Pancreas (tissue), 10 donors: ENCODE measurements at regions not wholly inside any gene's neighbourhood (a gene's known extent, or its start where the extent isn't known, plus 50 kb on each side); places are given as distances from the start of the nearest gene placed in this dataset.
"Not testable (repeated sequence)": the region's sequence is repeated elsewhere in the genome, so short reads cannot be mapped to it uniquely, and the experiment has no call there.

Source experiments
- ATAC-seq, 4 donors: fragments of 200-7000 bp; cut with Tn5 transposase; one replicate each; pipeline versions ENCODE4 v1.8.0 to v1.9.1; 2020; ENCODE audit warnings: mild to moderate bottlenecking in 4 of 4, moderate library complexity in 4 of 4
- DNase-seq, 6 donors: peaks; one replicate each; pipeline ENCODE4 v3.0.0-alpha.2; 2020
- FAIRE-seq: peaks from 2 replicates; lab custom pipeline; 2012; peaks lifted over from hg19 to GRCh38; lab: Jason Lieb, UNC
- H3K27ac ChIP-seq, 4 donors: fragments of 200-600 bp; sonication (generic); 1 replicate in 3 of 4; 2 replicates in 1 of 4; pipeline versions ENCODE4 v1.5.0 to v1.8.0; 2020
- H3K27me3 ChIP-seq, 4 donors: fragments of 200-600 bp; one replicate each; pipeline ENCODE4 v1.8.0; 2021
- H3K36me3 ChIP-seq, 3 donors: fragments of 200-600 bp; sonication (generic) in 1 of 3; one replicate each; pipeline versions ENCODE4 v1.5.0 to v1.8.0; 2020 to 2021
- H3K4me1 ChIP-seq, 3 donors: fragments of 200-600 bp; one replicate each; pipeline ENCODE4 v1.8.0; 2021
- H3K4me3 ChIP-seq, 4 donors: fragments of 200-600 bp; sonication (generic) in 2 of 4; one replicate each; pipeline versions ENCODE4 v1.5.0 to v1.8.0; 2020 to 2021
- H3K9me3 ChIP-seq, 4 donors: fragments of 200-600 bp; one replicate each; pipeline ENCODE4 v1.8.0; 2021
- CTCF ChIP-seq, 4 donors: fragments of 200-600 bp; sonication (generic) in 3 of 4; IDR thresholded peaks; one replicate each; pipeline versions ENCODE4 v1.5.0 to v1.8.0; 2021; ENCODE audit warnings: antibody characterized with exemption in 4 of 4
- WGBS, 2 donors: extraction: QIAGEN DNeasy Blood & Tissue Kit; methylation state at CpG; one replicate each; pipeline ENCODE4 v1.1.7; 2013; 5-methylcytosine and 5-hydroxymethylcytosine counted together
- intact Hi-C, 3 donors: fragments of 100-400 bp; cut with DNase I; formaldehyde crosslinking; loops; one replicate each; pipeline versions ENCODE4 v1.11.1 to v1.14.2; 2022
- donor health status: healthy with polysubstance abuse.
- donor health status: DM: no; HTN: no; CAD: no; lungs with moderate emphysema.
- donor health status: DM: no; HTN: no; CAD: no.
- donor health status: control.
- donor health status: control.
- donor health status: Bipolar disorder and iron deficiency.
- donor health status: DM: yes; HTN: yes; CAD: no.
- donor health status: DM: no; HTN: no; CAD: no.
- donor health status: DM: no; HTN: no; CAD: no.
- donor health status: DM: yes; HTN: yes; CAD: no.

GRCh38 chr10:57898231-57898630 lies 369.5 kb downstream of the IPMK start:
- peak; percentile 69 to 85 (median 72) for ATAC-seq

GRCh38 chr10:57897611-57898010 lies 370.1 kb downstream of the IPMK start:
- 63% methylated on average over 6 of the region's 6 CpGs for WGBS, 2 donors
- FAIRE-seq: no peak

More at GRCh38 chr10:57898231-57898630, 369.5 kb downstream of the IPMK start:
- intact Hi-C loops: no loop called here
- no peaks in the 10 kb centered on the region for H3K4me1 ChIP-seq
- H3K27ac ChIP-seq: no peak overlapping the region
- no peaks in the 10 kb centered on the region for H3K27me3 ChIP-seq
- no peak for FAIRE-seq
- H3K9me3 ChIP-seq: peaks cover 0 to 3% (median 0%) of the 10 kb centered on the region in 4 donors
- TF ChIP-seq CTCF (IDR thresholded peaks at IDR 0.05): no peak
- H3K36me3 ChIP-seq: no peaks in the 10 kb centered on the region
- no peak overlapping the region for H3K4me3 ChIP-seq
- WGBS, 2 donors: 31 to 34% methylated on average over 4 of the region's 4 CpGs
- DNase-seq: peak in 2 of 6 donors; percentile 10 to 15

GRCh38 chr10:57894361-57894760 lies 373.3 kb downstream of the IPMK start:
- no peak overlapping the region for H3K27ac ChIP-seq
- DNase-seq (no peak), FAIRE-seq (no peak), ATAC-seq (no peak)
- H3K36me3 ChIP-seq: no peaks in the 10 kb centered on the region
- no peaks in the 10 kb centered on the region for H3K27me3 ChIP-seq
- no peak overlapping the region for H3K4me3 ChIP-seq
- H3K9me3 ChIP-seq: no peaks in the 10 kb centered on the region
- no peaks in the 10 kb centered on the region for H3K4me1 ChIP-seq
- intact Hi-C loops: no loop called here
- TF ChIP-seq CTCF (IDR thresholded peaks at IDR 0.05): no peak

More at GRCh38 chr10:57897611-57898010, 370.1 kb downstream of the IPMK start:
- ATAC-seq (no peak), DNase-seq (no peak)
- Histone ChIP-seq H3K27ac (no peak overlapping the region), H3K36me3 (no peaks in the 10 kb centered on the region), H3K9me3 (peaks cover 0 to 3% (median 0%) of the 10 kb centered on the region in 4 donors), H3K4me1 (no peaks in the 10 kb centered on the region), H3K4me3 (no peak overlapping the region), H3K27me3 (no peaks in the 10 kb centered on the region)
- intact Hi-C loops: no loop called here
- TF ChIP-seq CTCF (IDR thresholded peaks at IDR 0.05): no peak

GRCh38 chr10:57891201-57892006 lies 376.3 kb downstream of the IPMK start:
- intact Hi-C loops: no loop called here
- DNase-seq (no peak), ATAC-seq (no peak), FAIRE-seq (no peak)
- Histone ChIP-seq H3K27me3 (no peaks in the 10 kb centered on the region), H3K4me1 (no peaks in the 10 kb centered on the region), H3K36me3 (no peaks in the 10 kb centered on the region), H3K4me3 (no peak overlapping the region), H3K27ac (no peak overlapping the region), H3K9me3 (no peaks in the 10 kb centered on the region)
- WGBS, 2 donors: 62 to 75% methylated on average over 7 of the region's 7 CpGs
- TF ChIP-seq CTCF (IDR thresholded peaks at IDR 0.05): no peak

GRCh38 chr10:57890691-57891090 lies 377.0 kb downstream of the IPMK start:
- Histone ChIP-seq H3K4me1 (peaks cover 0 to 2% (median 0%) of the 10 kb centered on the region in 3 donors), H3K27me3 (no peaks in the 10 kb centered on the region), H3K9me3 (no peaks in the 10 kb centered on the region), H3K36me3 (no peaks in the 10 kb centered on the region), H3K4me3 (no peak overlapping the region), H3K27ac (no peak overlapping the region)
- DNase-seq (peak in 1 of 6 donors; percentile 14), ATAC-seq (no peak), FAIRE-seq (no peak)
- 92 to 93% methylated on average over 5 of the region's 5 CpGs for WGBS, 2 donors
- no peak for TF ChIP-seq CTCF (IDR thresholded peaks at IDR 0.05)
- intact Hi-C loops: no loop called here

- H3K27me3 ChIP-seq, H3K36me3 ChIP-seq, H3K27ac ChIP-seq, ATAC-seq, H3K4me3 ChIP-seq, intact Hi-C loops, H3K9me3 ChIP-seq, FAIRE-seq, DNase-seq: not testable (repeated sequence)
- WGBS, 2 donors: 26 to 27% methylated on average over 5 of the region's 5 CpGs
- H3K4me1 ChIP-seq: peaks cover 8 to 17% (median 12%) of the 10 kb centered on the region in 3 donors
Observed at GRCh38 chr10:57885618-57885968, 382.1 kb downstream of the IPMK start.
